ENCODE measurements at regions not wholly inside any gene's neighbourhood (a gene's known extent, or its start where the extent isn't known, plus 50 kb on each side); places are given as distances from the start of the nearest gene placed in this dataset.

- DNase-seq (ENCODE audit: low read depth) = no peak
These were observed 2183.6 kb upstream of the CELF4 start for GRCh38 chr18:39749154-39749553.

- DNase-seq (ENCODE audit: low read depth) = no peak
These were observed 2183.1 kb upstream of the CELF4 start for GRCh38 chr18:39748727-39749126.

GRCh38 chr18:39746201-39746600 lies 2180.6 kb upstream of the CELF4 start:
- DNase-seq (ENCODE audit: low read depth) = no peak

GRCh38 chr18:39743463-39743862 lies 2177.9 kb upstream of the CELF4 start:
- no peak for DNase-seq (ENCODE audit: low read depth)

- no peak for DNase-seq (ENCODE audit: low read depth)
These were observed 2176.3 kb upstream of the CELF4 start for GRCh38 chr18:39741755-39742466.

GRCh38 chr18:39737869-39738268 lies 2172.3 kb upstream of the CELF4 start:
- DNase-seq (ENCODE audit: low read depth) = no peak

GRCh38 chr18:39732918-39733317 lies 2167.3 kb upstream of the CELF4 start:
- no peak for DNase-seq (ENCODE audit: low read depth)

- DNase-seq (ENCODE audit: low read depth) = no peak
These were observed 2165.0 kb upstream of the CELF4 start for GRCh38 chr18:39730606-39731005.

- no peak for DNase-seq (ENCODE audit: low read depth)
These were observed 2159.1 kb upstream of the CELF4 start for GRCh38 chr18:39724652-39725051.

GRCh38 chr18:39721712-39722111 lies 2156.1 kb upstream of the CELF4 start:
- no peak for DNase-seq (ENCODE audit: low read depth)

- no peak for DNase-seq (ENCODE audit: low read depth)
These were observed 2148.4 kb upstream of the CELF4 start for GRCh38 chr18:39713961-39714360.

GRCh38 chr18:39711701-39712100 lies 2146.1 kb upstream of the CELF4 start:
- DNase-seq (ENCODE audit: low read depth) = no peak

GRCh38 chr18:39705362-39705761 lies 2139.8 kb upstream of the CELF4 start:
- DNase-seq (ENCODE audit: low read depth) = no peak

GRCh38 chr18:39702888-39703287 lies 2137.3 kb upstream of the CELF4 start:
- DNase-seq (ENCODE audit: low read depth) = no peak

GRCh38 chr18:39701839-39702238 lies 2136.2 kb upstream of the CELF4 start:
- no peak for DNase-seq (ENCODE audit: low read depth)

- no peak for DNase-seq (ENCODE audit: low read depth)
These were observed 2135.6 kb upstream of the CELF4 start for GRCh38 chr18:39701055-39701783.

GRCh38 chr18:39699340-39699964 lies 2133.9 kb upstream of the CELF4 start:
- DNase-seq (ENCODE audit: low read depth) = no peak

- no peak for DNase-seq (ENCODE audit: low read depth)
These were observed 2132.8 kb upstream of the CELF4 start for GRCh38 chr18:39698436-39698835.

- DNase-seq (ENCODE audit: low read depth) = no peak
These were observed 2127.8 kb upstream of the CELF4 start for GRCh38 chr18:39693359-39693758.

- no peak for DNase-seq (ENCODE audit: low read depth)
These were observed 2126.9 kb upstream of the CELF4 start for GRCh38 chr18:39692367-39693015.

- no peak for DNase-seq (ENCODE audit: low read depth)
These were observed 2119.8 kb upstream of the CELF4 start for GRCh38 chr18:39685303-39685902.

GRCh38 chr18:39681061-39681460 lies 2115.5 kb upstream of the CELF4 start:
- no peak for DNase-seq (ENCODE audit: low read depth)
